B cell (primary cell): ENCODE measurements at regions not wholly inside any gene's neighbourhood (a gene's known extent, or its start where the extent isn't known, plus 50 kb on each side); places are given as distances from the start of the nearest gene placed in this dataset.

Source experiments
- ATAC-seq: fragments of 200-7000 bp; cut with Tn5 transposase; one replicate; pipeline ENCODE4 v1.10.0; 2021; ENCODE audit warnings: low read depth, mild to moderate bottlenecking, moderate number of reproducible peaks, moderate library complexity
- CTCF ChIA-PET: fragments of 350-600 bp; sonication (Branson Sonifier 250); formaldehyde crosslinking; loops from one replicate; lab custom pipeline; 2021; ENCODE audit warnings: antibody characterized with exemption, inconsistent platforms; lab: Charles Lee
- POLR2A ChIA-PET: fragments of 350-600 bp; sonication (Branson Sonifier 250); formaldehyde crosslinking; loops from one replicate; lab custom pipeline; 2021; ENCODE audit warnings: antibody characterized with exemption; lab: Charles Lee
- DNase-seq: peaks from one replicate; pipeline ENCODE4 v3.0.0; 2013
- H2AFZ ChIP-seq: 2 replicates; pipeline ENCODE4 v1.6.1; 2012; ENCODE audit warnings: mild to moderate bottlenecking, low read depth, low read length; ENCODE audit not compliant: insufficient read depth, poor library complexity, severe bottlenecking
- H3K27ac ChIP-seq, 2 donors: 1 replicate in 1 of 2; 2 replicates in 1 of 2; pipeline ENCODE4 v1.5.1; 2012 to 2013; ENCODE audit warnings: low read length in 2 of 2, mild to moderate bottlenecking in 2 of 2, moderate library complexity in 1 of 2
- H3K27me3 ChIP-seq, 4 experiments: fragments of 200-600 bp in 1 of 4; sonication (generic) in 1 of 4; replicated peaks in 1 of 4; 1 replicate in 2 of 4; 2 replicates in 2 of 4; pipeline versions ENCODE4 v1.6.1 to v1.7.0; 2013 to 2016; ENCODE audit warnings: low read length in 3 of 4, mild to moderate bottlenecking in 2 of 4, mixed read lengths in 1 of 4, moderate library complexity in 1 of 4; ENCODE audit not compliant: insufficient read depth in 4 of 4, control insufficient read depth in 3 of 4; ENCODE audit errors: control extremely low read depth in 1 of 4
- H3K36me3 ChIP-seq, 2 experiments: replicated peaks in 1 of 2; 1 replicate in 1 of 2; 2 replicates in 1 of 2; pipeline versions ENCODE4 v1.6.1 to v1.7.1; 2013; ENCODE audit warnings: low read length in 1 of 2; ENCODE audit not compliant: insufficient read depth in 2 of 2, control insufficient read depth in 1 of 2; ENCODE audit errors: control extremely low read depth in 1 of 2, extremely low read depth in 1 of 2
- H3K4me1 ChIP-seq, 2 donors: fragments of 200-600 bp in 1 of 2; sonication (generic) in 1 of 2; 1 replicate in 1 of 2; 2 replicates in 1 of 2; pipeline versions ENCODE4 v1.5.1 to v1.6.1; 2013 to 2017; ENCODE audit warnings: low read length in 2 of 2; ENCODE audit not compliant: control insufficient read depth in 2 of 2, insufficient read depth in 2 of 2
- H3K4me2 ChIP-seq: replicated peaks from 2 replicates; pipeline ENCODE3; 2012; ENCODE audit warnings: mild to moderate bottlenecking, low read depth, low read length; ENCODE audit not compliant: poor library complexity, severe bottlenecking
- H3K4me3 ChIP-seq, 5 experiments: fragments of 200-600 bp in 1 of 5; sonication (generic) in 1 of 5; 1 replicate in 3 of 5; 2 replicates in 2 of 5; pipeline versions ENCODE4 v1.5.1 to v1.7.0; 2011 to 2016; ENCODE audit warnings: low read length in 4 of 5, mild to moderate bottlenecking in 4 of 5, low read depth in 2 of 5, control low read depth in 1 of 5, moderate library complexity in 1 of 5; ENCODE audit not compliant: insufficient read depth in 1 of 5; ENCODE audit errors: control extremely low read depth in 1 of 5, extremely low read depth in 1 of 5
- H3K79me2 ChIP-seq: fragments of 200-600 bp; sonication (generic); one replicate; pipeline ENCODE4 v1.6.0; 2016; ENCODE audit warnings: low read length; ENCODE audit not compliant: control insufficient read depth, insufficient read depth
- H3K9ac ChIP-seq: fragments of 200-600 bp; sonication (generic); 2 replicates; pipeline ENCODE4 v1.6.1; 2017; ENCODE audit warnings: mild to moderate bottlenecking, low read length, moderate library complexity
- H3K9me3 ChIP-seq, 3 donors: one replicate each; pipeline versions ENCODE4 v1.6.1 to v1.7.1; 2013; ENCODE audit warnings: low read length in 2 of 3; ENCODE audit not compliant: control insufficient read depth in 2 of 3, insufficient read depth in 1 of 3; ENCODE audit errors: control extremely low read depth in 1 of 3
- H4K20me1 ChIP-seq: 2 replicates; pipeline ENCODE4 v1.6.0; 2012; ENCODE audit warnings: mild to moderate bottlenecking, low read length; ENCODE audit not compliant: insufficient read depth, control insufficient read depth, poor library complexity, severe bottlenecking
- H3K27ac Mint-ChIP-seq: one replicate; pipeline ENCODE4 v1.8.0; 2021; ENCODE audit warnings: mixed read lengths
- H3K27me3 Mint-ChIP-seq: one replicate; pipeline ENCODE4 v1.8.0; 2021; ENCODE audit warnings: mixed read lengths
- H3K4me1 Mint-ChIP-seq: one replicate; pipeline ENCODE4 v1.8.0; 2021; ENCODE audit warnings: mixed read lengths
- H3K4me3 Mint-ChIP-seq: one replicate; pipeline ENCODE4 v1.8.0; 2021; ENCODE audit warnings: mixed read lengths
- H3K9me3 Mint-ChIP-seq: one replicate; pipeline ENCODE4 v1.8.0; 2022; ENCODE audit warnings: mixed read lengths; ENCODE audit not compliant: insufficient read depth
- CTCF ChIP-seq: fragments of 200-600 bp; IDR thresholded peaks from one replicate; pipeline ENCODE4 v1.8.0; 2022; ENCODE audit warnings: antibody characterized with exemption, mild to moderate bottlenecking
- EZH2 ChIP-seq: IDR thresholded peaks from 2 replicates; pipeline ENCODE4 v1.6.1; 2012; ENCODE audit warnings: borderline replicate concordance, low read depth, mild to moderate bottlenecking, moderate library complexity, low read length; ENCODE audit not compliant: insufficient read depth, poor library complexity, severe bottlenecking
- WGBS: methylation state at CpG from one replicate; pipeline ENCODE4 v1.1.5; 2013; ENCODE audit warnings: missing lambda C conversion rate; ENCODE audit not compliant: insufficient coverage; 5-methylcytosine and 5-hydroxymethylcytosine counted together
- intact Hi-C: fragments of 100-400 bp; cut with micrococcal nuclease; formaldehyde crosslinking; loops from one replicate; pipeline ENCODE4 v1.10.0; 2022

- H3K36me3 ChIP-seq, result no peaks in the 10 kb centered on the region
- H3K27ac Mint-ChIP-seq, result no peak overlapping the region
- no peak overlapping the region for H3K4me2 ChIP-seq
- H3K27me3 Mint-ChIP-seq, result peaks cover 26% of the 10 kb centered on the region
- no peak for DNase-seq
- H4K20me1 ChIP-seq, result no peaks in the 10 kb centered on the region
- TF ChIP-seq CTCF, result no peak
- no peak for TF ChIP-seq EZH2
- H3K9ac ChIP-seq, result no peak overlapping the region
- H3K4me3 ChIP-seq, result no peak overlapping the region
- H3K4me1 Mint-ChIP-seq, result no peaks in the 10 kb centered on the region
- no peak overlapping the region for H2AFZ ChIP-seq
- H3K4me1 ChIP-seq, result no peaks in the 10 kb centered on the region
- no peak overlapping the region for H3K4me3 Mint-ChIP-seq
- peaks cover 0 to 5% (median 0%) of the 10 kb centered on the region in 4 experiments for H3K27me3 ChIP-seq
- POLR2A ChIA-PET, result no interaction called here
- no peaks in the 10 kb centered on the region for H3K9me3 Mint-ChIP-seq
- CTCF ChIA-PET, result no interaction called here
- ATAC-seq, result no peak
- no peaks in the 10 kb centered on the region for H3K79me2 ChIP-seq
- H3K27ac ChIP-seq, result no peak overlapping the region
- intact Hi-C loops, result no loop called here
- no peaks in the 10 kb centered on the region for H3K9me3 ChIP-seq
Observed at GRCh38 chr4:14906805-14907204, 95.5 kb upstream of the CPEB2 start.

GRCh38 chr4:14908635-14909034, 93.6 kb upstream of the CPEB2 start:
- no peaks in the 10 kb centered on the region for H3K9me3 Mint-ChIP-seq
- no peak overlapping the region for H3K4me3 Mint-ChIP-seq
- H2AFZ ChIP-seq, result no peak overlapping the region
- H3K27me3 ChIP-seq, result peaks cover 0 to 5% (median 0%) of the 10 kb centered on the region in 4 experiments
- ATAC-seq, result no peak
- DNase-seq, result no peak
- H3K79me2 ChIP-seq, result no peaks in the 10 kb centered on the region
- TF ChIP-seq EZH2, result no peak
- no peak for TF ChIP-seq CTCF
- H3K27ac Mint-ChIP-seq, result no peak overlapping the region
- CTCF ChIA-PET, result no interaction called here
- H3K4me3 ChIP-seq, result no peak overlapping the region
- no peaks in the 10 kb centered on the region for H3K9me3 ChIP-seq
- no peaks in the 10 kb centered on the region for H3K4me1 ChIP-seq
- H3K4me2 ChIP-seq, result no peak overlapping the region
- intact Hi-C loops, result no loop called here
- no peaks in the 10 kb centered on the region for H3K36me3 ChIP-seq
- no peaks in the 10 kb centered on the region for H4K20me1 ChIP-seq
- H3K9ac ChIP-seq, result no peak overlapping the region
- peaks cover 22% of the 10 kb centered on the region for H3K27me3 Mint-ChIP-seq
- WGBS, result 100% methylated on average over 1 of the region's 3 CpGs
- H3K4me1 Mint-ChIP-seq, result no peaks in the 10 kb centered on the region
- POLR2A ChIA-PET, result no interaction called here
- H3K27ac ChIP-seq, result no peak overlapping the region
